ENCODE measurements at regions not wholly inside any gene's neighbourhood (a gene's known extent, or its start where the extent isn't known, plus 50 kb on each side); places are given as distances from the start of the nearest gene placed in this dataset.

DNA sequence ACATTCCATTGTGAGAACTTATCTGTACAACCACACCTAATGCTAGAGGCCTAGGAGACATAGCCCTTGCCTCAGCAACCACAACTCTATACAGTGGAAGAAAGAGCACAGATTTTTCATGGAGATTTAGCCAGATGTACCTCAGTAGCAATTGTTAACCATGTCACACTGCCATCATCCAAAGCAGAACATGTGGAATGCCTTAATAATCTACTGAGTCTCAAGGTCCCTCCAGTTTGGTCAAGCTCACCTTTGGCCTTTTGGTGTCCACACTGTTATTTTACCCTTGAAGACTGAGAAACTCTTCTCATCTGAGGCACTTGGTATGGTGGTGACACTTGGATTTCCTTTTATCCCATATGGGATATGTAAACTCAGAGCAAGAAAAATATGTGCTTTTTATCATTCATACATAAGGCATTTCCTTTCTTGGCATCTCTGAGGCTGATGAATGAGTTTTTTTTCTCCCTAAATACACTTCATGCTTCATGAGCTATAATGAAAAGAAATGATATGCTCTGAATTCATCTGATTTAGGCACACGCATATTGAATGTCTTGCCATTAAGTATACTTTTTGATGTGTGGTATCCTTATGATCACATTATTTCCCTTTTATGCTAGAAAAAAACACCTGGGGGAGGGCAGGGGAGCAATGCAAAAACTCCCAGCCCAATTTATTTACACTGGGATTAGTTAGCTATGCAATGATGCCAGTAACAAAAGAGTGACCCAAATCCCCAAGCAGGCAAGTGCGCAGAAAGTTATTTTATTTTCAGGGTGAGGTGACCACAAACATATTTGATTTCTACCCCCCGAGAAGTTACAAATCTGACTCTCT, 63.3 kb upstream of the ME3 start:
- TF ChIP-seq, protein P1, sequence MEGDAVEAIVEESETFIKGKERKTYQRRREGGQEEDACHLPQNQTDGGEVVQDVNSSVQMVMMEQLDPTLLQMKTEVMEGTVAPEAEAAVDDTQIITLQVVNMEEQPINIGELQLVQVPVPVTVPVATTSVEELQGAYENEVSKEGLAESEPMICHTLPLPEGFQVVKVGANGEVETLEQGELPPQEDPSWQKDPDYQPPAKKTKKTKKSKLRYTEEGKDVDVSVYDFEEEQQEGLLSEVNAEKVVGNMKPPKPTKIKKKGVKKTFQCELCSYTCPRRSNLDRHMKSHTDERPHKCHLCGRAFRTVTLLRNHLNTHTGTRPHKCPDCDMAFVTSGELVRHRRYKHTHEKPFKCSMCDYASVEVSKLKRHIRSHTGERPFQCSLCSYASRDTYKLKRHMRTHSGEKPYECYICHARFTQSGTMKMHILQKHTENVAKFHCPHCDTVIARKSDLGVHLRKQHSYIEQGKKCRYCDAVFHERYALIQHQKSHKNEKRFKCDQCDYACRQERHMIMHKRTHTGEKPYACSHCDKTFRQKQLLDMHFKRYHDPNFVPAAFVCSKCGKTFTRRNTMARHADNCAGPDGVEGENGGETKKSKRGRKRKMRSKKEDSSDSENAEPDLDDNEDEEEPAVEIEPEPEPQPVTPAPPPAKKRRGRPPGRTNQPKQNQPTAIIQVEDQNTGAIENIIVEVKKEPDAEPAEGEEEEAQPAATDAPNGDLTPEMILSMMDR (IDR thresholded peaks at IDR 0.05; ENCODE audit: poor library complexity), result no peak
- no peak for TF ChIP-seq EZH2 (IDR thresholded peaks at IDR 0.05; ENCODE audit: borderline replicate concordance)

All from hepatocyte (in vitro differentiated cells).